ENCODE measurements at regions not wholly inside any gene's neighbourhood (a gene's known extent, or its start where the extent isn't known, plus 50 kb on each side); places are given as distances from the start of the nearest gene placed in this dataset.

DNA sequence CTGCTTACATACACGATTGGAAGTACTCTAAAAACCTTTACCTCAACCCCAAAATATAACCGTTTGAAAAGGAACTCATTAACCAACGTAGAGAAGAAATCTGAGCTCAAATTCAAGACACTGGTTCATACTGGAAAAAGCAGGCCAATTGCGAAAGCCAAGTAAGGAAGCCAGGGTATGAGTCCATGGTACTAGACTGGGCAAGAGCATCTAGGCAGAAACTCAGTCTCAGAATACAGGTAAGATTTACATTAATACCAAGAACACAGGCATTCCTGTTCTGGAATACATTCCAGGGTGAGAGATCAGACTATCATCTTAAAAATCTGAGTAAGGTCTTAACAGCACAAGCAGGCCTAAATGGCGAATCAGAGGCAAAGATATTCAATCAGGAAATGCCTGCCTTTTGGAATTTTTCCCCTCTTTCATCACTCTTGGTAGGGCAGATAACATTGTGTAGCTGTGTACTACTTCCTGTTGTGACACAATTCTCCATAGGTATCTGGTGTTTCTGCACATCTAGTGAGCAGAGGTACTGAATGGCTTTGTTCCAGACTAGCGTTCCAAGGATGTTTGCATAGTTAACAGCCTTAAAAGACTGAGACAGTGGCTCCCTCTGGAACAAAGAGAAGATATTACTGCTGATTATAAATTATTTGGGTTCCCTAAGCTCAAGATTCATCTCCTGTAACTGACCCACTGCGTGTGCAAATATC, 311.3 kb downstream of the PCDH19 start:
- TF ChIP-seq CTCF (IDR thresholded peaks at IDR 0.05) (no peak), EP300 (IDR thresholded peaks at IDR 0.05) (no peak), POLR2AphosphoS5 (IDR thresholded peaks at IDR 0.05) (no peak), POLR2A (IDR thresholded peaks at IDR 0.05) (no peak)

Data from stomach (tissue), 4 donors.